A549 (cell line): ENCODE measurements at regions not wholly inside any gene's neighbourhood (a gene's known extent, or its start where the extent isn't known, plus 50 kb on each side); places are given as distances from the start of the nearest gene placed in this dataset.

Experiments
- EHMT2 ChIP-seq: fragments of 200-600 bp; sonication (generic); IDR thresholded peaks from 2 replicates; pipeline ENCODE4 v1.6.1; 2016; ENCODE audit warnings: antibody characterized with exemption, low read depth, mild to moderate bottlenecking, moderate library complexity
- EP300 ChIP-seq, 2 experiments: fragments of >200 bp; sonication (Bioruptor Twin); formaldehyde crosslinking; IDR thresholded peaks; 2 replicates in 1 of 2; 3 replicates in 1 of 2; pipeline ENCODE4 v1.6.1; 2016 to 2017
- HOXA7 ChIP-seq: fragments of 250-450 bp; sonication (Bioruptor Pico); IDR thresholded peaks from 2 replicates; pipeline ENCODE4 v1.5.0; 2020; ENCODE audit warnings: mild to moderate bottlenecking, moderate library complexity
- KDM1A ChIP-seq: fragments of 200-600 bp; sonication (generic); IDR thresholded peaks from 2 replicates; pipeline ENCODE4 v1.6.1; 2016; ENCODE audit warnings: low read depth, mild to moderate bottlenecking
- TF ChIP-seq, protein P1 (sequence below): fragments of >200 bp; sonication (Bioruptor Twin); formaldehyde crosslinking; IDR thresholded peaks from 3 replicates; pipeline ENCODE4 v1.5.1; 2016
- TF ChIP-seq, protein P2 (sequence below): fragments of 450-650 bp; IDR thresholded peaks from 2 replicates; pipeline ENCODE4 v1.6.1; 2014; ENCODE audit warnings: antibody characterized with exemption

DNA sequence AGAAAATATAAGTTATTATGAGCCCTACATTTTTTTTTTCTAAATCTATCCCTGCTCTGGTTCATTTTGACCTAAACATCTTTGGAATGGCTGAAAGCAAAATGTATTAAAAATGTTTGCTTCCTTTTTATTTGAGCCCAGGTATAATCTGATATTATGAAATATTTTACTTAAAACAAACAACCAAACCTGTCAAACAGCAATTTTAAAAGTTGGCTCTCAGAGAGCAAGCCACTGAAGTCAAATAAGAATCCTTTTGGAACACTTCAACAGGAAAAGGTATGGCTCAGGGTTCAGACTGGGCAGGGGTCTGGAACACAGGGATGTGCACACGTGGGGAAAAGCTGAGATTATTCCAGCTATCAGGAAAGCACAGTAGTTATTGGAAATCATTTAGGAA is 782.9 kb downstream of the CCSER2 start:
- TF ChIP-seq, protein P1, sequence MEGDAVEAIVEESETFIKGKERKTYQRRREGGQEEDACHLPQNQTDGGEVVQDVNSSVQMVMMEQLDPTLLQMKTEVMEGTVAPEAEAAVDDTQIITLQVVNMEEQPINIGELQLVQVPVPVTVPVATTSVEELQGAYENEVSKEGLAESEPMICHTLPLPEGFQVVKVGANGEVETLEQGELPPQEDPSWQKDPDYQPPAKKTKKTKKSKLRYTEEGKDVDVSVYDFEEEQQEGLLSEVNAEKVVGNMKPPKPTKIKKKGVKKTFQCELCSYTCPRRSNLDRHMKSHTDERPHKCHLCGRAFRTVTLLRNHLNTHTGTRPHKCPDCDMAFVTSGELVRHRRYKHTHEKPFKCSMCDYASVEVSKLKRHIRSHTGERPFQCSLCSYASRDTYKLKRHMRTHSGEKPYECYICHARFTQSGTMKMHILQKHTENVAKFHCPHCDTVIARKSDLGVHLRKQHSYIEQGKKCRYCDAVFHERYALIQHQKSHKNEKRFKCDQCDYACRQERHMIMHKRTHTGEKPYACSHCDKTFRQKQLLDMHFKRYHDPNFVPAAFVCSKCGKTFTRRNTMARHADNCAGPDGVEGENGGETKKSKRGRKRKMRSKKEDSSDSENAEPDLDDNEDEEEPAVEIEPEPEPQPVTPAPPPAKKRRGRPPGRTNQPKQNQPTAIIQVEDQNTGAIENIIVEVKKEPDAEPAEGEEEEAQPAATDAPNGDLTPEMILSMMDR, result no peak
- no peak for TF ChIP-seq EP300 (IDR thresholded peaks at IDR 0.05)
- no peak for TF ChIP-seq HOXA7 (CRISPR knock-in tag)
- TF ChIP-seq, protein P2, sequence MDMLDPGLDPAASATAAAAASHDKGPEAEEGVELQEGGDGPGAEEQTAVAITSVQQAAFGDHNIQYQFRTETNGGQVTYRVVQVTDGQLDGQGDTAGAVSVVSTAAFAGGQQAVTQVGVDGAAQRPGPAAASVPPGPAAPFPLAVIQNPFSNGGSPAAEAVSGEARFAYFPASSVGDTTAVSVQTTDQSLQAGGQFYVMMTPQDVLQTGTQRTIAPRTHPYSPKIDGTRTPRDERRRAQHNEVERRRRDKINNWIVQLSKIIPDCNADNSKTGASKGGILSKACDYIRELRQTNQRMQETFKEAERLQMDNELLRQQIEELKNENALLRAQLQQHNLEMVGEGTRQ, result no peak
- TF ChIP-seq KDM1A, result no peak
- TF ChIP-seq EHMT2, result no peak
